HL-60 (cell line): ENCODE measurements at regions not wholly inside any gene's neighbourhood (a gene's known extent, or its start where the extent isn't known, plus 50 kb on each side); places are given as distances from the start of the nearest gene placed in this dataset.

ENCODE experiments used
- DNase-seq, 2 experiments: peaks; one replicate each; pipeline ENCODE4 v3.0.0-alpha.2; 2010 to 2020; ENCODE audit warnings: low read depth in 1 of 2, low spot score in 1 of 2
- H3K27ac ChIP-seq: fragments of 250-450 bp; sonication (Bioruptor Pico); replicated peaks from 2 replicates; pipeline ENCODE4 v1.5.1; 2020; ENCODE audit warnings: mild to moderate bottlenecking, moderate library complexity
- H3K27me3 ChIP-seq: fragments of 250-450 bp; sonication (Bioruptor Pico); 2 replicates; pipeline ENCODE4 v1.5.1; 2021; ENCODE audit warnings: mild to moderate bottlenecking, moderate library complexity; ENCODE audit not compliant: insufficient read depth, poor library complexity, severe bottlenecking
- H3K4me3 ChIP-seq: replicated peaks from 2 replicates; pipeline ENCODE4 v1.5.1; 2011; ENCODE audit warnings: mild to moderate bottlenecking, control low read depth, low read length; ENCODE audit not compliant: insufficient read depth
- GABPA ChIP-seq: IDR thresholded peaks from 2 replicates; pipeline ENCODE4 v1.6.1; 2012; ENCODE audit warnings: low read depth
- POLR2AphosphoS5 ChIP-seq: IDR thresholded peaks from 2 replicates; pipeline ENCODE4 v1.6.1; 2012; ENCODE audit warnings: low read depth
- SPI1 ChIP-seq: IDR thresholded peaks from 2 replicates; pipeline ENCODE4 v1.6.1; 2012; ENCODE audit warnings: low read depth, mild to moderate bottlenecking, borderline replicate concordance
- TF ChIP-seq, protein P1 (sequence below): IDR thresholded peaks from 2 replicates; pipeline ENCODE4 v1.6.1; 2012; ENCODE audit warnings: low read depth; ENCODE audit not compliant: insufficient replicate concordance
- TF ChIP-seq, protein P2 (sequence below): IDR thresholded peaks from one replicate; pipeline ENCODE4 v1.5.1; 2011; ENCODE audit warnings: low read length, control low read depth, inconsistent platforms; ENCODE audit not compliant: insufficient read depth

DNA sequence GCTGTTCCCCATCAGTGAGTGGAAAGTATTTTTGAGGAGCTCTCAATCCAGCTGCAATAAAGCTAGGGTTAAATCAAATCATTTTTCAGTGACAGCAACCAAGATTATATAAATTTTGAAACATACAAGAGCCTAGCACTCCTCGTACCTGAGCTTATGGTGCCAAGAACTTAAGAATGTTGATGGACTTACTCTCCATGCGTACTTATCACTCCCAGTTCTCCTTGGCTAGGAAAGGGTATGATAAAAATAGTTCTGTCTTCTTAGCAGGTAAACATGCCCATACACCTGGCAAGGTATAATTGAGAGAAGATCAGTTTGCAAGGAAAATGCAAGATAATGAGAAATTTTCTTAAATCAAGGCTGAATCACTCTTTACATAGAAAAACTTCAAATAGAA, 64.5 kb upstream of the SEMA6D start:
- no peaks in the 10 kb centered on the region for H3K27me3 ChIP-seq
- H3K4me3 ChIP-seq = no peak overlapping the region
- no peak for TF ChIP-seq SPI1
- TF ChIP-seq, protein P1, sequence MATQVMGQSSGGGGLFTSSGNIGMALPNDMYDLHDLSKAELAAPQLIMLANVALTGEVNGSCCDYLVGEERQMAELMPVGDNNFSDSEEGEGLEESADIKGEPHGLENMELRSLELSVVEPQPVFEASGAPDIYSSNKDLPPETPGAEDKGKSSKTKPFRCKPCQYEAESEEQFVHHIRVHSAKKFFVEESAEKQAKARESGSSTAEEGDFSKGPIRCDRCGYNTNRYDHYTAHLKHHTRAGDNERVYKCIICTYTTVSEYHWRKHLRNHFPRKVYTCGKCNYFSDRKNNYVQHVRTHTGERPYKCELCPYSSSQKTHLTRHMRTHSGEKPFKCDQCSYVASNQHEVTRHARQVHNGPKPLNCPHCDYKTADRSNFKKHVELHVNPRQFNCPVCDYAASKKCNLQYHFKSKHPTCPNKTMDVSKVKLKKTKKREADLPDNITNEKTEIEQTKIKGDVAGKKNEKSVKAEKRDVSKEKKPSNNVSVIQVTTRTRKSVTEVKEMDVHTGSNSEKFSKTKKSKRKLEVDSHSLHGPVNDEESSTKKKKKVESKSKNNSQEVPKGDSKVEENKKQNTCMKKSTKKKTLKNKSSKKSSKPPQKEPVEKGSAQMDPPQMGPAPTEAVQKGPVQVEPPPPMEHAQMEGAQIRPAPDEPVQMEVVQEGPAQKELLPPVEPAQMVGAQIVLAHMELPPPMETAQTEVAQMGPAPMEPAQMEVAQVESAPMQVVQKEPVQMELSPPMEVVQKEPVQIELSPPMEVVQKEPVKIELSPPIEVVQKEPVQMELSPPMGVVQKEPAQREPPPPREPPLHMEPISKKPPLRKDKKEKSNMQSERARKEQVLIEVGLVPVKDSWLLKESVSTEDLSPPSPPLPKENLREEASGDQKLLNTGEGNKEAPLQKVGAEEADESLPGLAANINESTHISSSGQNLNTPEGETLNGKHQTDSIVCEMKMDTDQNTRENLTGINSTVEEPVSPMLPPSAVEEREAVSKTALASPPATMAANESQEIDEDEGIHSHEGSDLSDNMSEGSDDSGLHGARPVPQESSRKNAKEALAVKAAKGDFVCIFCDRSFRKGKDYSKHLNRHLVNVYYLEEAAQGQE = no peak
- no peak for DNase-seq
- no peak overlapping the region for H3K27ac ChIP-seq

DNA sequence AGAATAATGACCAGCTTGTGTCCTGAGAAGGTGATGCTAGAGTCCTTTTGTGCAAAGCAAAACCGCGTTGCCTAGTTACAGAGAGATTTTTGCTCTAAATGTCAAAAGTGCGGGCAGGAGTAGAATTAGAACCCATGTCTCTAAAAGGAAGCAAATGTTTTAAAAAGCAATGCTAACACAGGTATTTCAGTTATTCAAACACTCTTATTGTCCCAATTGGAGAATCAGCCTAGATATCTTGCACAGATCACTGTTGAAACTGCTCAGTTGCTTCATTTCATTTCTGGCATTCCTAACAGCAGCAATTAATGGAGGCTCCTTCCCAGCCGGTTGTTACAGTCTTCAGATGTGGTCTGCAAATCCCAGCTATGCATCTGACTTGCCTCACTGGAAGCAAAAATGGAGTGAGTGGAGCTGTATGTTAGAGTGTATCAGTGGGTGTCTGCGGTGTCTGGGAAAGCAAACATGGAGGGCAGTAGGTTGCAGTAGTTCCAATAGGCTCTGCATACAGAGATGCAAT, 55.6 kb upstream of the SEMA6D start:
- Histone ChIP-seq H3K27ac (no peak overlapping the region), H3K27me3 (peaks cover 3% of the 10 kb centered on the region), H3K4me3 (no peak overlapping the region)
- TF ChIP-seq POLR2AphosphoS5 (no peak), GABPA (no peak), SPI1 (no peak)
- TF ChIP-seq, protein P2, sequence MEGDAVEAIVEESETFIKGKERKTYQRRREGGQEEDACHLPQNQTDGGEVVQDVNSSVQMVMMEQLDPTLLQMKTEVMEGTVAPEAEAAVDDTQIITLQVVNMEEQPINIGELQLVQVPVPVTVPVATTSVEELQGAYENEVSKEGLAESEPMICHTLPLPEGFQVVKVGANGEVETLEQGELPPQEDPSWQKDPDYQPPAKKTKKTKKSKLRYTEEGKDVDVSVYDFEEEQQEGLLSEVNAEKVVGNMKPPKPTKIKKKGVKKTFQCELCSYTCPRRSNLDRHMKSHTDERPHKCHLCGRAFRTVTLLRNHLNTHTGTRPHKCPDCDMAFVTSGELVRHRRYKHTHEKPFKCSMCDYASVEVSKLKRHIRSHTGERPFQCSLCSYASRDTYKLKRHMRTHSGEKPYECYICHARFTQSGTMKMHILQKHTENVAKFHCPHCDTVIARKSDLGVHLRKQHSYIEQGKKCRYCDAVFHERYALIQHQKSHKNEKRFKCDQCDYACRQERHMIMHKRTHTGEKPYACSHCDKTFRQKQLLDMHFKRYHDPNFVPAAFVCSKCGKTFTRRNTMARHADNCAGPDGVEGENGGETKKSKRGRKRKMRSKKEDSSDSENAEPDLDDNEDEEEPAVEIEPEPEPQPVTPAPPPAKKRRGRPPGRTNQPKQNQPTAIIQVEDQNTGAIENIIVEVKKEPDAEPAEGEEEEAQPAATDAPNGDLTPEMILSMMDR = no peak
- TF ChIP-seq, protein P1 = no peak
- no peak for DNase-seq

GRCh38 chr15:47663101-47663500, 54.2 kb upstream of the SEMA6D start:
- TF ChIP-seq GABPA (no peak), POLR2AphosphoS5 (no peak), SPI1 (no peak)
- TF ChIP-seq, protein P1 = no peak
- TF ChIP-seq, protein P2 = no peak
- no peak for DNase-seq
- Histone ChIP-seq H3K4me3 (no peak overlapping the region), H3K27me3 (peaks cover 3% of the 10 kb centered on the region), H3K27ac (no peak overlapping the region)
